ENCODE measurements at regions not wholly inside any gene's neighbourhood (a gene's known extent, or its start where the extent isn't known, plus 50 kb on each side); places are given as distances from the start of the nearest gene placed in this dataset.
A peak's percentile ranks its signal among the peaks of the same experiment; 100 is the strongest.

GRCh38 chr1:224486801-224487583 lies 52.4 kb upstream of the WDR26 start:
- ATAC-seq = no peak

- peak in 1 of 2 donors; percentile 27 for ATAC-seq
These were observed 54.4 kb upstream of the WDR26 start for GRCh38 chr1:224488806-224489499.

- no peak for ATAC-seq
These were observed 55.2 kb upstream of the WDR26 start for GRCh38 chr1:224489534-224490365.

GRCh38 chr1:224490549-224491537 lies 56.2 kb upstream of the WDR26 start:
- no peak for ATAC-seq

- no peak for ATAC-seq
These were observed 57.4 kb upstream of the WDR26 start for GRCh38 chr1:224492015-224492414.

- no peak for ATAC-seq
These were observed 58.0 kb upstream of the WDR26 start for GRCh38 chr1:224492632-224493031.

- no peak for ATAC-seq
These were observed 58.7 kb upstream of the WDR26 start for GRCh38 chr1:224493269-224493668.

GRCh38 chr1:224494343-224494742 lies 59.7 kb upstream of the WDR26 start:
- ATAC-seq = no peak

- ATAC-seq = no peak
These were observed 61.3 kb upstream of the WDR26 start for GRCh38 chr1:224495866-224496265.

- ATAC-seq = no peak
These were observed 62.2 kb upstream of the WDR26 start for GRCh38 chr1:224496826-224497225.

- ATAC-seq = peak; percentile 98 to 99
These were observed 63.3 kb upstream of the WDR26 start for GRCh38 chr1:224497714-224498573.

GRCh38 chr1:224498574-224499170 lies 64.1 kb upstream of the WDR26 start:
- ATAC-seq = peak in 1 of 2 donors; percentile 5

GRCh38 chr1:224499204-224499603 lies 64.6 kb upstream of the WDR26 start:
- no peak for ATAC-seq

- ATAC-seq = no peak
These were observed 66.2 kb upstream of the WDR26 start for GRCh38 chr1:224500796-224501195.

GRCh38 chr1:224501836-224502235 lies 67.2 kb upstream of the WDR26 start:
- ATAC-seq = no peak

GRCh38 chr1:224502459-224503160 lies 68.0 kb upstream of the WDR26 start:
- no peak for ATAC-seq

- ATAC-seq = peak; percentile 46 to 49
These were observed 68.8 kb upstream of the WDR26 start for GRCh38 chr1:224503161-224504118.

- ATAC-seq = no peak
These were observed 69.9 kb upstream of the WDR26 start for GRCh38 chr1:224504297-224505041.
